ENCODE measurements at regions not wholly inside any gene's neighbourhood (a gene's known extent, or its start where the extent isn't known, plus 50 kb on each side); places are given as distances from the start of the nearest gene placed in this dataset.

DNA sequence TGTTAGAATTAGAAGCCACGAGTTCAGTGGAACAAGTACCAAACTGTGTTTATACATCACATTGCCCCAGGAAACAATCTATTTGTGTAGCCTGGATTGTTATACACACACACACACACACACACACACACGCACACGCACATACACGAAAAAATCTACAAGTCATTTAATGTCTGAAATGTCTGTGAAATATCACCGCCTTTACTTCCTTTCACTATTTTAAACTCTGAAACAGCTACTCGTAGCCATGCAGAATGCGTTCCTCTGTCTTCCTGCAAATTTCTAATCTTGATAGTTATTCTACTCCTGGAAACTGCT is 84.4 kb upstream of the SCAF8 start:
- intact Hi-C loops (cut with micrococcal nuclease): no loop called here
- ChIA-PET POLR2A (no interaction called here), CTCF (interaction anchor here (1.4 kb wide), 1 partner anchor 10 kb away, joined by 4 read pairs; no protein-coding TSS in a partner anchor)
- TF ChIP-seq, protein P1, sequence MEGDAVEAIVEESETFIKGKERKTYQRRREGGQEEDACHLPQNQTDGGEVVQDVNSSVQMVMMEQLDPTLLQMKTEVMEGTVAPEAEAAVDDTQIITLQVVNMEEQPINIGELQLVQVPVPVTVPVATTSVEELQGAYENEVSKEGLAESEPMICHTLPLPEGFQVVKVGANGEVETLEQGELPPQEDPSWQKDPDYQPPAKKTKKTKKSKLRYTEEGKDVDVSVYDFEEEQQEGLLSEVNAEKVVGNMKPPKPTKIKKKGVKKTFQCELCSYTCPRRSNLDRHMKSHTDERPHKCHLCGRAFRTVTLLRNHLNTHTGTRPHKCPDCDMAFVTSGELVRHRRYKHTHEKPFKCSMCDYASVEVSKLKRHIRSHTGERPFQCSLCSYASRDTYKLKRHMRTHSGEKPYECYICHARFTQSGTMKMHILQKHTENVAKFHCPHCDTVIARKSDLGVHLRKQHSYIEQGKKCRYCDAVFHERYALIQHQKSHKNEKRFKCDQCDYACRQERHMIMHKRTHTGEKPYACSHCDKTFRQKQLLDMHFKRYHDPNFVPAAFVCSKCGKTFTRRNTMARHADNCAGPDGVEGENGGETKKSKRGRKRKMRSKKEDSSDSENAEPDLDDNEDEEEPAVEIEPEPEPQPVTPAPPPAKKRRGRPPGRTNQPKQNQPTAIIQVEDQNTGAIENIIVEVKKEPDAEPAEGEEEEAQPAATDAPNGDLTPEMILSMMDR (IDR thresholded peaks at IDR 0.05): no peak
- DNase-seq (no peak), ATAC-seq (no peak)
- no peaks in the 10 kb centered on the region for H3K4me1 Mint-ChIP-seq (ENCODE audit: low read depth)
- H3K4me3 Mint-ChIP-seq: no peak overlapping the region
- H3K36me3 Mint-ChIP-seq (ENCODE audit: low read depth): no peaks in the 10 kb centered on the region
- H3K27ac Mint-ChIP-seq: no peak overlapping the region
- no peaks in the 10 kb centered on the region for H3K27me3 Mint-ChIP-seq
- H3K9me3 Mint-ChIP-seq: no peaks in the 10 kb centered on the region

DNA sequence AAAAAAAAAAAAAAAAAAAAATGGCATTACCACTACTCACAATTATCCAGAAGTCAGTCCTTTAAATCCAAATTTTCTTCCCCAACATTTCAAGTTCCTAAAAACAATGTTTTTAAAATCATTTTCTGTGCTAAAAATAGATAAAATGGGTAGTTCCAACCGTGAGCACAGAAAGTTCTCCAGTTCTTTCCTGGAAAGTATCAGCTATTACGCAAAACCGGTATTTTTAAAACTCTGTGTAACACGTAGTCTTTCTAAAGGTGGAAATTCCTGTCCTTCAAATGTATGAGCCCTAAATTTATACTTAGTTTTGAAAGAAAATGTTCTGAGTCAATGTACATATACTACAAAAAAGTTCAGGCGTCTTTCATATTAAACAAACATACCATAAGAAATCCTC is 83.5 kb upstream of the SCAF8 start:
- Mint-ChIP-seq H3K4me3 (no peak overlapping the region), H3K9me3 (no peaks in the 10 kb centered on the region), H3K36me3 (ENCODE audit: low read depth) (no peaks in the 10 kb centered on the region), H3K4me1 (ENCODE audit: low read depth) (no peaks in the 10 kb centered on the region), H3K27me3 (no peaks in the 10 kb centered on the region), H3K27ac (no peak overlapping the region)
- no peak for ATAC-seq
- TF ChIP-seq, protein P1 (IDR thresholded peaks at IDR 0.05): no peak
- intact Hi-C loops (cut with micrococcal nuclease): no loop called here
- DNase-seq: no peak
- ChIA-PET POLR2A (no interaction called here), CTCF (interaction anchor here (1.0 to 1.4 kb wide), 2 partner anchors 11 to 26 kb away, joined by 4 read pairs; no protein-coding TSS in a partner anchor)

DNA sequence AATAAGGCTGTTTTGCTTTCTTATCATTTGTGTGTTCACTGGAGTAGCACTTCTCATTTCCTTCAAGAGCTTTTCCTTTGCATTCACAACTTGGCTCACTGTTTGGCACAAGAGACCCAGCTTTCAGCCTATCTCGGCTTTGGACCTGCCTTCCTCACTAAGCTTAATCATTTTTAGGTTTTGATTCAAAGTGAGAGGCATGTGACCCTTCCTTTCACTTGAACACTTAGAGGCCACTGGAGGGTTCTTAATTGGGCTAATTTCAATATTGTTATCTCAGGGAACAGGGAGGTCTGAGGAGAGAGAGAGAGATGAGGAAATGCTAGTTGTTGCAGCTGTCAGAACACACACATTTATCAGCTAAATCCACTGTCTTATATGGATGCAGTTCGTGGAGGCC is 82.9 kb upstream of the SCAF8 start:
- H3K27ac Mint-ChIP-seq: no peak overlapping the region
- DNase-seq (no peak), ATAC-seq (no peak)
- H3K36me3 Mint-ChIP-seq (ENCODE audit: low read depth): no peaks in the 10 kb centered on the region
- intact Hi-C loops (cut with micrococcal nuclease): no loop called here
- H3K9me3 Mint-ChIP-seq: no peaks in the 10 kb centered on the region
- no peak overlapping the region for H3K4me3 Mint-ChIP-seq
- TF ChIP-seq, protein P1 (IDR thresholded peaks at IDR 0.05): no peak
- no peaks in the 10 kb centered on the region for H3K27me3 Mint-ChIP-seq
- no peaks in the 10 kb centered on the region for H3K4me1 Mint-ChIP-seq (ENCODE audit: low read depth)
- POLR2A ChIA-PET: interaction anchor here (0.7 kb wide), 1 partner anchor 293 kb away, joined by 3 read pairs; no protein-coding TSS in a partner anchor
- CTCF ChIA-PET: interaction anchor here (1.0 to 1.4 kb wide), 2 partner anchors 11 to 26 kb away, joined by 4 read pairs; no protein-coding TSS in a partner anchor

DNA sequence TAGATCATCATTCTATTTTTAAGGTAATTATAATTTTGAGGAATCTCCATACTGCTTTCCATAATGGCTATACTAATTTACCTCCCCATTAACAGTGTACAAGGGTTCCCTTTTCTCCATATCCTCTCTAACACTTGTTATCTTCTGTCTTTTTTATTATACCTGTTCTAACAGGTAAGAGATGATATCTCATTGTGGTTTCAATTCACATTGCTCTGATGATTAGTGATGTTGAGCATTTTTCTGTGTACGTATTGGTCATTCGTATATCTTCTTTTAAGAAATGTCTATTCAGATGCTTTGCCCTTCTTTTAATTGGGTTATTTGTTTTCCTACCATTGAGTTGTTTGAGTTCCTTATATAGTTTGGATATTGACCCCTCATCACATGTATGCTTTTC is 81.6 kb upstream of the SCAF8 start:
- Mint-ChIP-seq H3K27ac (no peak overlapping the region), H3K9me3 (no peaks in the 10 kb centered on the region), H3K27me3 (no peaks in the 10 kb centered on the region), H3K4me3 (no peak overlapping the region), H3K36me3 (ENCODE audit: low read depth) (no peaks in the 10 kb centered on the region), H3K4me1 (ENCODE audit: low read depth) (no peaks in the 10 kb centered on the region)
- intact Hi-C loops (cut with micrococcal nuclease): no loop called here
- ChIA-PET POLR2A (no interaction called here), CTCF (interaction anchor here (1.0 kb wide), 1 partner anchor 24 kb away, joined by 3 read pairs; no protein-coding TSS in a partner anchor)
- no peak for DNase-seq
- TF ChIP-seq, protein P1 (IDR thresholded peaks at IDR 0.05): no peak
- ATAC-seq: no peak

DNA sequence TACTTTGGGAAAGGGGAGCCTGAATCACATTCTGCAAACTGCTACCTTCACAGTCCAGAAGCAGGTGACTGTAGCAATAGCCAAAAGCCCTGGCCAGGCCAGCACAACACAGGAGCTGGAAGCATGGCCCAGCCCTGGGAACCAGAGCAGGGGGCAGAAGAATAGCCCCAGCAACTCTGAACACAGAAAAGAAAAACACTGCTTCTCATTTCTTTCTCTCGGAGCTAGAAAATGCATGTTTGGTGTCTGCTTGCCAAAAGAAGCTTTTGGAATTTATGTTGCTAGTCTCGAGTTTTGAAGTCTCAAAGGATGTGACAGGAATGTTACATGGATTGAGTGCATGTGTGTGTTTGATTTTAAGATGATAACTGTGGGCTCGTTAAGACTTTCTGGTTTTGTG is 79.8 kb upstream of the SCAF8 start:
- Mint-ChIP-seq H3K27me3 (peaks cover 1% of the 10 kb centered on the region), H3K9me3 (no peaks in the 10 kb centered on the region), H3K27ac (no peak overlapping the region), H3K36me3 (ENCODE audit: low read depth) (no peaks in the 10 kb centered on the region), H3K4me1 (ENCODE audit: low read depth) (no peaks in the 10 kb centered on the region), H3K4me3 (no peak overlapping the region)
- DNase-seq (no peak), ATAC-seq (no peak)
- TF ChIP-seq, protein P1 (IDR thresholded peaks at IDR 0.05): no peak
- ChIA-PET CTCF (no interaction called here), POLR2A (no interaction called here)
- intact Hi-C loops (cut with micrococcal nuclease): no loop called here
